NOMO-1 (cell line): ENCODE measurements at regions not wholly inside any gene's neighbourhood (a gene's known extent, or its start where the extent isn't known, plus 50 kb on each side); places are given as distances from the start of the nearest gene placed in this dataset.

ENCODE experiments used
- DNase-seq, 2 experiments: peaks; one replicate each; lab custom pipeline; 2025; ENCODE audit not compliant: unreplicated experiment in 2 of 2; lab: John Stamatoyannopoulos, UW

GRCh38 chr3:168272343-168272985 lies 176.7 kb upstream of the GOLIM4 start:
- no peak for DNase-seq

GRCh38 chr3:168271932-168272331 lies 176.2 kb upstream of the GOLIM4 start:
- DNase-seq, result no peak

DNA sequence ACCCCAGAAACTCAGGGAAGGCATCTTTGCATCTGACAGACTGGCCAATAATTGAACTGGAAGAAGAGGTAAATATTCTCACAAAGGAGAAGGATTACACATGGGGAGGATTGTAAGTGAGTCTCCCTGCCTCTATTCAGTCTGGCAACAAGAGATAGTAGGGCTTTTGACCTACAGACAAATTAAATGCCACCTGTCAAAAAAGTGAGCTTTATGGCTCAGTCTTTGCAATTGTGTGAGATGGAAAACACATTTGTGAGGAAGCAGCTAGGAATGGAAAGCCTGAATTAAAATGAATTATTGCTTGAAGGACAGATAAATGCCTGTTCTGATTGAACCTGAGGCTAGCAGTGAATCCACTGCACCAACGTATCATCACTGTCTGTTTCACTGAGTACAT lies 173.3 kb upstream of the GOLIM4 start:
- no peak for DNase-seq

GRCh38 chr3:168267179-168267578 lies 171.5 kb upstream of the GOLIM4 start:
- DNase-seq, result no peak

DNA sequence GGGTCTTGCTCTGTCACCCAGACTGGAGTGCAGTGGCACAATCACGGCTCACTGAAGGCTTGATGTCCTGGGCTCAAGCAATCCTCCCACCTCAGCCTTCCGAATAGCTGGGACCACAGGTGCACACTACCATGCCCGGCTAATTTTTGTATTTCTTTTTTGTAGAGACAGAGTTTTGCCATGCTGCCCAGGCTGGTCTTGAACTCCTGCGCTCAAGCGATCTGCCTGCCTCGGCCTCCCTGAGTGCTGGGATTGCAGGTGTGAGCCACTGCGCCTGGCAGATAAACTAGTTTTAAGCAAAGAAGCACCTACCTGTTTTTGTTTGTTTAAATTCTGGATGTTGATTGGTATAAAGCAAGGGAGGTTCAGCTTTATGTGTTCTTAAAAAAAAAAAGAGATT lies 170.6 kb upstream of the GOLIM4 start:
- no peak for DNase-seq

DNA sequence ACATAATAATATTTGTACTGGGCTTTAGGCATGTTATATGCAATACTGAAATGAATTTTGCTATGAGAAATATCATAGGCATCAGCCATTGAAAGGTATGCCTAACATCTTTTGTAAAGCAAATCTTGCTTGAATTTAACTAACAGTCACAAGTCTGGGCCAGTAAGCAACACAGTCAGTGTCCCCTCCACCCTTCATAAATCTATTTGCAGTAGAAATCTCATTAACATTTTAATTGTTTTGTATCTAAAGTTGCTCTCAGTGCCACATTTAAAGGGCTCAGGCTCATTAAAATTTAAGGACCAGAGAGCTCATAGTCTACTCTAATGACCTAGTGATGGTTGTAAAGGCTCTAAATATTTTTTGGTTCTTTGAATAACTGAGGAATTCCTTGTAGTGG lies 167.2 kb upstream of the GOLIM4 start:
- no peak for DNase-seq

GRCh38 chr3:168260859-168261258 lies 165.1 kb upstream of the GOLIM4 start:
- DNase-seq, result no peak

GRCh38 chr3:168251371-168251770 lies 155.6 kb upstream of the GOLIM4 start:
- DNase-seq, result no peak

DNA sequence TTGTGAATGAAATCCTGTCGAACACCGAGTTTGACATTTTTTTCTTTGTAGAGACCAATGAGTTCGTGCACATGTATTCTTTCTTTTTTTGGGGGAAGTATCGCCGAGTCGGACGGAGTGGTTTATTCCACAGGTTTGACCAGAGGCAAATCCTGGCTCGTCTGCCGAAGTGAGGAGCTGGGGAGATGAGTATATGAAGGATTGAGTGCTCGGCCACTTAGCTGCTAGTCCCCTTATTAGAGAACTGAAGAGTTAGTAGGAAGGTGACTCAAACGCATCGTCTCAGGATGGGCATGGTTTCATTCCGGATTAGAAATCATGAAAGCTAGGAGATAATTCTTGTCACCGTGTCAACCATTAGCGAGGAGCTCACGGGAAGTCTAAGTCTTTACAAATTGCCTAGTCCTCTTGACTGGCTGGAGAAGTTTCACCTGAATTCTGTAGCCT lies 154.7 kb upstream of the GOLIM4 start:
- DNase-seq, result no peak

DNA sequence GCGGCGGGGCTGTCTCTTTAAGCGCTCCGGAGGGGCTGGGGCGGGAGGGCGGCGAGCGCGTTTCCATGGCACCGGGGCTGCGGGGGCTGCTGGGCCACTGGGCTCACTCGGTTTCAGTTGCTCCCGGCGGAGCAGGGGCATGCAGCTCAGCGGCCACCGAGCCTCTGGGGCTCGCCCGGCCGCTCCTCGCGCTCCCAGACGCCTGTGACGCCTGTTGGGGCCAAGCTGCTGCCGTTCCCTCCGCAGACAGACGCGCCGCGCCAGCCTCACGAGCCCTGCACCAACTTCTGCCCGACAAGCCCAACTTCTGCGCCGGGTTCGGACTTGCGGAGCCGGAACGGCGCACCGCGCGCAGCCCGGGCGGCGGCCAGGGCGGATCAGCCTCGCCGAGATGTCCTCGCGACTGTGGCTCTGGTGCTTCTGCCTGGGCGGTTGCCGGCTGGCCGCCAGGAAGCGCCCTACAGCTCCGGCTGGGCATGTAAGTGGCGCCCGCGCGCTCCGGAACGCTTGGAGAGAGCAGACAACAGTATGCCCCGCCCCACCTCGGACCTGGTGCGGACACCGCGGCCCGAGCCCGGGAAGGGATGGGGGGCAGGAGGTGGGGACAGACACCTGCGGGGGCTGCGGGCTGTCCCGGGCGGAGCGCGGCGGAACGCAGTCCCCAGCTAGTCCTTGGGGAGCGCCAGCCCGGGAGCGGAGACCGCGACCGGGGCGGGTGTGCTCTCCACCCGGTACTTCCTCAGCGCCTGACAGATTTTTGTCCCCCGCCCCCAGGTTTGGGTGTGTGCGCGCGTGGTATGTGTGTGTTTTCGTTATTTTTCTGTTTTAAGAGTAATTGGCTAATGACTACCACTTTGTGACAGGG lies 154.1 kb upstream of the GOLIM4 start:
- DNase-seq, result peak; percentile 76 to 80

DNA sequence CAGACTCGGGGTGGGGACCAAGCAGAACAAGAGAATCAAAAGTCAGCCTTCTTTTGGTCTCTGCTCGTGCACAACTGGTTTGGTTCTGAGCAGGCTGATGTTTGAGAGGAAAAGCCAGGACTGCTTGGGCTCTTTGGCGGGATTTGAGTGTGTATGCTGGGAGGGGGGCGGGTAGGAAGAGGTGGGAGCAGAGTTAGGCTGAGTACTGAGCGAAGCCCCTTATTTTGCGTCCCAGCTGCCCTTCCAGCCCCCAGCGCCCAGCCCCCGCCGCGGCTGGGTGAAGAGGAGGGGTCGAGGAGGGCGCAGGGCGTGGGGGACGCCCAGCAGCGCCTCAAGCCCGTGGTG lies 153.5 kb upstream of the GOLIM4 start:
- DNase-seq, result no peak

- DNase-seq, result no peak
Measured at GRCh38 chr3:168248383-168249204, 152.9 kb upstream of the GOLIM4 start.

GRCh38 chr3:168241156-168241555 lies 145.4 kb upstream of the GOLIM4 start:
- no peak for DNase-seq

- no peak for DNase-seq
Measured at GRCh38 chr3:168239287-168239686, 143.6 kb upstream of the GOLIM4 start.

GRCh38 chr3:168233001-168233400 lies 137.3 kb upstream of the GOLIM4 start:
- DNase-seq, result no peak

- no peak for DNase-seq
Measured at GRCh38 chr3:168223085-168223484, 127.4 kb upstream of the GOLIM4 start.

DNA sequence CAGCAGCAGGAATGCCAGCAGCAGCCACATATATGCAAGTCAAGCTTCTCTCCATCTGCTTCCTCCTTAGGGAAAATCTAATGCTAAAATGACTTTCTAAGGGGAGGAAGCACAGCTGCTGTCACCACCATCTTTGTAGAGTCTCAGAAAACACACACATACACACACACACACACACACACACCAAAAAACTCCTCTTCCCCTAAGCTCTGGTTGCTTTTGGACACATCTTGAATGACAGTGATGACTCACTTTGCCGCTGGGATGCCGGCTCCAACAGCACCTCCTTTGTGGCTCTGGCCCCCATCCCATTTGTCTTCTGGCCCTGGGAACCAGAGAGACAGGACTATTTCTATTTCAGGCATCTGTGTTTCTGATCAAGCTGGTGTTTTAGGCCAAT lies 124.8 kb upstream of the GOLIM4 start:
- no peak for DNase-seq

GRCh38 chr3:168219530-168219929 lies 123.8 kb upstream of the GOLIM4 start:
- no peak for DNase-seq

GRCh38 chr3:168218600-168218999 lies 122.9 kb upstream of the GOLIM4 start:
- DNase-seq, result no peak

DNA sequence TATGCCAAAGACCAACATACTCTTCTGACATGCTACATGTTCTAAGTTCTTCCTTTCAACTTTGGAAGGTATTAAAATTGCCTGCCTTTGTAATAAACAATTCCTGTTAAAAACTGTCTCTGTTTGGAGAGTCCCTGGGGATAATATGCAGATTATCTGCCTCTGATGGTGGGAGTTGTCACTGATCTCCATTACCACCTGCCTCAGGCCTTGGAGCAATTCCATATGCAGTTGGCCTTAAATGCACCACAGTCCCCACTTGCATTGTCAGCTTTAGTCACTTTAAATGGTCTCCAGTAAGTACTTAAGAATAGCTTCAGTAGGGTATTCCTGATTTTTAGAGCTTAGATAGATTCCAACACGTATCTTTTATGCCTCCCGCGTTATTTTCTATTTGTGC lies 121.1 kb upstream of the GOLIM4 start:
- DNase-seq, result no peak

GRCh38 chr3:168213920-168214319 lies 118.2 kb upstream of the GOLIM4 start:
- no peak for DNase-seq
